ENCODE measurements at regions not wholly inside any gene's neighbourhood (a gene's known extent, or its start where the extent isn't known, plus 50 kb on each side); places are given as distances from the start of the nearest gene placed in this dataset.

- no peak overlapping the region for H3K27ac ChIP-seq (ENCODE audit: low read depth in 1 of 2, low read length in 2 of 2)
- TF ChIP-seq FOXA1 (IDR thresholded peaks at IDR 0.05) (no peak), CTCF (IDR thresholded peaks at IDR 0.05; ENCODE audit: low read depth, low read length, missing input control) (no peak), YY1 (IDR thresholded peaks at IDR 0.05) (no peak), ATF3 (IDR thresholded peaks at IDR 0.05) (no peak), RXRA (IDR thresholded peaks at IDR 0.05) (no peak), RAD21 (IDR thresholded peaks at IDR 0.05) (no peak), FOXA2 (IDR thresholded peaks at IDR 0.05) (no peak), HNF4G (IDR thresholded peaks at IDR 0.05) (no peak), SP1 (IDR thresholded peaks at IDR 0.05) (no peak), MAX (IDR thresholded peaks at IDR 0.05) (no peak), JUND (IDR thresholded peaks at IDR 0.05) (no peak), REST (IDR thresholded peaks at IDR 0.05) (no peak)
- H3K36me3 ChIP-seq (ENCODE audit: control insufficient read depth in 4 of 4, insufficient read depth in 3 of 4, low read depth in 1 of 4, low read length in 3 of 4): no peaks in the 10 kb centered on the region
- H3K4me3 ChIP-seq (ENCODE audit: low read depth in 1 of 3, low read length in 3 of 3): no peak overlapping the region
- H3K27me3 ChIP-seq (ENCODE audit: control insufficient read depth in 4 of 4, insufficient read depth in 4 of 4, low read length in 3 of 4): no peaks in the 10 kb centered on the region
- H3K9me3 ChIP-seq (ENCODE audit: control insufficient read depth in 4 of 4, low read length in 3 of 4): no peaks in the 10 kb centered on the region
- H3K9ac ChIP-seq (ENCODE audit: low read depth in 1 of 2, low read length in 2 of 2): no peak overlapping the region
- no peaks in the 10 kb centered on the region for H3K4me1 ChIP-seq (ENCODE audit: control insufficient read depth in 4 of 4, insufficient read depth in 4 of 4, low read length in 3 of 4)
- WGBS: 93% methylated on average over 2 of the region's 2 CpGs
- DNase-seq (ENCODE audit: low spot score): no peak
These were observed 108.9 kb upstream of the CDC42EP3 start for GRCh38 chr2:37780387-37780676.

- Histone ChIP-seq H3K4me1 (ENCODE audit: control insufficient read depth in 4 of 4, insufficient read depth in 4 of 4, low read length in 3 of 4) (no peaks in the 10 kb centered on the region), H3K9me3 (ENCODE audit: control insufficient read depth in 4 of 4, low read length in 3 of 4) (no peaks in the 10 kb centered on the region), H3K27me3 (ENCODE audit: control insufficient read depth in 4 of 4, insufficient read depth in 4 of 4, low read length in 3 of 4) (no peaks in the 10 kb centered on the region), H3K4me3 (ENCODE audit: low read depth in 1 of 3, low read length in 3 of 3) (no peak overlapping the region), H3K27ac (ENCODE audit: low read depth in 1 of 2, low read length in 2 of 2) (no peak overlapping the region), H3K9ac (ENCODE audit: low read depth in 1 of 2, low read length in 2 of 2) (no peak overlapping the region), H3K36me3 (ENCODE audit: control insufficient read depth in 4 of 4, insufficient read depth in 3 of 4, low read depth in 1 of 4, low read length in 3 of 4) (no peaks in the 10 kb centered on the region)
- no peak for DNase-seq (ENCODE audit: low spot score)
- TF ChIP-seq NR2F2 (IDR thresholded peaks at IDR 0.05) (no peak), EGR1 (IDR thresholded peaks at IDR 0.05; ENCODE audit: low read depth in 2 of 2) (no peak), ZBTB33 (IDR thresholded peaks at IDR 0.05) (no peak), RAD21 (IDR thresholded peaks at IDR 0.05) (no peak), HNF4A (conservative IDR thresholded peaks at IDR 0.05) (no peak), FOXA1 (IDR thresholded peaks at IDR 0.05) (no peak), JUND (IDR thresholded peaks at IDR 0.05) (no peak), MAX (IDR thresholded peaks at IDR 0.05) (no peak), TAF1 (conservative IDR thresholded peaks at IDR 0.05) (no peak), CTCF (IDR thresholded peaks at IDR 0.05; ENCODE audit: low read depth, low read length, missing input control) (no peak), REST (IDR thresholded peaks at IDR 0.05) (no peak)
- WGBS: 87% methylated on average over 5 of the region's 5 CpGs
These were observed 109.6 kb upstream of the CDC42EP3 start for GRCh38 chr2:37781028-37781427.
